Liver (tissue), 3 donors: ENCODE measurements at regions not wholly inside any gene's neighbourhood (a gene's known extent, or its start where the extent isn't known, plus 50 kb on each side); places are given as distances from the start of the nearest gene placed in this dataset.

Source experiments
- ATF3 ChIP-seq: IDR thresholded peaks from 2 replicates; pipeline ENCODE4 v1.6.1; 2016; ENCODE audit warnings: antibody characterized with exemption
- CTCF ChIP-seq: fragments of 150-350 bp; IDR thresholded peaks from 2 replicates; pipeline ENCODE4 v1.5.1; 2017; ENCODE audit warnings: improper control_type of control experiment, low read depth, low read length; ENCODE audit not compliant: missing input control
- NR2F2 ChIP-seq: IDR thresholded peaks from 2 replicates; pipeline ENCODE4 v1.6.1; 2016; ENCODE audit warnings: antibody characterized with exemption
- RAD21 ChIP-seq, 2 donors: IDR thresholded peaks; 2 replicates each; pipeline ENCODE4 v1.6.1; 2016; ENCODE audit warnings: antibody characterized with exemption in 2 of 2, mild to moderate bottlenecking in 2 of 2
- REST ChIP-seq: IDR thresholded peaks from 2 replicates; pipeline ENCODE4 v1.6.1; 2016; ENCODE audit warnings: antibody characterized with exemption, mild to moderate bottlenecking
- SP1 ChIP-seq: IDR thresholded peaks from 2 replicates; pipeline ENCODE4 v1.6.1; 2018; ENCODE audit warnings: antibody characterized with exemption, mild to moderate bottlenecking
- TAF1 ChIP-seq: conservative IDR thresholded peaks from 2 replicates; pipeline ENCODE4 v1.6.1; 2016; ENCODE audit warnings: antibody characterized with exemption, mild to moderate bottlenecking
- ZBTB33 ChIP-seq: IDR thresholded peaks from 2 replicates; pipeline ENCODE4 v1.6.1; 2016; ENCODE audit warnings: antibody characterized with exemption
- donor health status: healthy.
- donor health status: healthy.

- TF ChIP-seq REST (no peak), SP1 (no peak), RAD21 (IDR thresholded peaks at IDR 0.05) (no peak), CTCF (no peak), ZBTB33 (no peak), ATF3 (no peak), NR2F2 (no peak), TAF1 (no peak)
Observed at GRCh38 chr13:30360586-30360985, 53.2 kb upstream of the KATNAL1 start.
